ENCODE measurements at regions not wholly inside any gene's neighbourhood (a gene's known extent, or its start where the extent isn't known, plus 50 kb on each side); places are given as distances from the start of the nearest gene placed in this dataset.

DNA sequence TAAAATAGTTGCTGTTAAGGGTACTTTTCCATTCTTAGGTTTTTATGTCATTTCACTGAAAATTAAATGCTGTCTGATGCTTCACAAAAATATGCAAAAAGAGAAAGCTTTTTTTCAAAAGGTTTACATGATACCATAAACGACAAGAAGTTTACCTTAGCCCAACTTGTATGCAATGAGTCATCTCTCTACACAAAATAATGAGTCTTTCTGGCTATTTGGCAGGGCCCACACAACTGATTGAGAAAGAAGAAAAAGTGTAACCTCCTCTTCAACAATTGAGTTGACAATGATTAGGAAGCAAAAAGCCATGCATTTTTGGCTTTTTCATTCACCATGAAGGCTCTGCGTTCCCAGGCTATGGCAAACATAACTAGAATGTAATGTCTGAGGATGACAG is 165.4 kb upstream of the CPNE8 start:
- CTCF ChIA-PET = no interaction called here
- no peak for DNase-seq
- Mint-ChIP-seq H3K27ac (ENCODE audit: unreplicated experiment) (no peak overlapping the region), H3K36me3 (ENCODE audit: insufficient read depth, unreplicated experiment) (no peaks in the 10 kb centered on the region), H3K4me1 (ENCODE audit: low read depth, unreplicated experiment) (no peaks in the 10 kb centered on the region), H3K4me3 (ENCODE audit: low read depth, unreplicated experiment) (no peak overlapping the region), H3K9me3 (ENCODE audit: low read depth, unreplicated experiment) (no peaks in the 10 kb centered on the region), H3K27me3 (ENCODE audit: unreplicated experiment) (no peaks in the 10 kb centered on the region)
- TF ChIP-seq, protein P1, sequence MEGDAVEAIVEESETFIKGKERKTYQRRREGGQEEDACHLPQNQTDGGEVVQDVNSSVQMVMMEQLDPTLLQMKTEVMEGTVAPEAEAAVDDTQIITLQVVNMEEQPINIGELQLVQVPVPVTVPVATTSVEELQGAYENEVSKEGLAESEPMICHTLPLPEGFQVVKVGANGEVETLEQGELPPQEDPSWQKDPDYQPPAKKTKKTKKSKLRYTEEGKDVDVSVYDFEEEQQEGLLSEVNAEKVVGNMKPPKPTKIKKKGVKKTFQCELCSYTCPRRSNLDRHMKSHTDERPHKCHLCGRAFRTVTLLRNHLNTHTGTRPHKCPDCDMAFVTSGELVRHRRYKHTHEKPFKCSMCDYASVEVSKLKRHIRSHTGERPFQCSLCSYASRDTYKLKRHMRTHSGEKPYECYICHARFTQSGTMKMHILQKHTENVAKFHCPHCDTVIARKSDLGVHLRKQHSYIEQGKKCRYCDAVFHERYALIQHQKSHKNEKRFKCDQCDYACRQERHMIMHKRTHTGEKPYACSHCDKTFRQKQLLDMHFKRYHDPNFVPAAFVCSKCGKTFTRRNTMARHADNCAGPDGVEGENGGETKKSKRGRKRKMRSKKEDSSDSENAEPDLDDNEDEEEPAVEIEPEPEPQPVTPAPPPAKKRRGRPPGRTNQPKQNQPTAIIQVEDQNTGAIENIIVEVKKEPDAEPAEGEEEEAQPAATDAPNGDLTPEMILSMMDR (IDR thresholded peaks at IDR 0.05; ENCODE audit: unreplicated experiment) = no peak
- no TSS peak for BruUV-seq (replicated peaks)
- intact Hi-C loops (cut with micrococcal nuclease; ENCODE audit: unreplicated experiment) = no loop called here

DNA sequence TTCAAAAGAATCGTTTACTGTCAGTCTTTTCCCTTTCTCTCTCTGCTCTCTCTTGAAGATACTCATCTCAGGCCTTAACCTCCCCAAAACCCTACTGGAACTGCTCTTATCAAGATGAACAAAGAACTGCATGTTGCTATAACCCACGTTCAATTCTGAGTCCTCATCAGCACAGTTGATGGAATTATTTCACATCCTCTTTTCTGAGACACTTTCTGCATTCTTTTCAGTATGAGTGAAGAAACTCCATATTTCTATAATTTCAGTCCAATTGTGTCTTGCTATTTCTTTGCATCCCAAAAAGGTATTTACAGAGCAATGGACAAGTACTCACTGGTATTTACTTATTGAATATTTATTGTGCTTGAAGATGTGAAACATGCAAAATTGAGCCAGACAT is 160.1 kb upstream of the CPNE8 start:
- DNase-seq = no peak
- H3K36me3 Mint-ChIP-seq (ENCODE audit: insufficient read depth, unreplicated experiment) = no peaks in the 10 kb centered on the region
- intact Hi-C loops (cut with micrococcal nuclease; ENCODE audit: unreplicated experiment) = no loop called here
- no peaks in the 10 kb centered on the region for H3K4me1 Mint-ChIP-seq (ENCODE audit: low read depth, unreplicated experiment)
- no peaks in the 10 kb centered on the region for H3K27me3 Mint-ChIP-seq (ENCODE audit: unreplicated experiment)
- no TSS peak for BruUV-seq (replicated peaks)
- CTCF ChIA-PET = no interaction called here
- TF ChIP-seq, protein P1 (IDR thresholded peaks at IDR 0.05; ENCODE audit: unreplicated experiment) = no peak
- no peak overlapping the region for H3K27ac Mint-ChIP-seq (ENCODE audit: unreplicated experiment)
- no peak overlapping the region for H3K4me3 Mint-ChIP-seq (ENCODE audit: low read depth, unreplicated experiment)
- no peaks in the 10 kb centered on the region for H3K9me3 Mint-ChIP-seq (ENCODE audit: low read depth, unreplicated experiment)

- no peaks in the 10 kb centered on the region for H3K4me1 Mint-ChIP-seq (ENCODE audit: low read depth, unreplicated experiment)
- H3K9me3 Mint-ChIP-seq (ENCODE audit: low read depth, unreplicated experiment) = no peaks in the 10 kb centered on the region
- intact Hi-C loops (cut with micrococcal nuclease; ENCODE audit: unreplicated experiment) = no loop called here
- BruUV-seq (replicated peaks) = no TSS peak
- CTCF ChIA-PET = no interaction called here
- peak overlapping the region; percentile 25 for H3K27ac Mint-ChIP-seq (ENCODE audit: unreplicated experiment)
- no peaks in the 10 kb centered on the region for H3K27me3 Mint-ChIP-seq (ENCODE audit: unreplicated experiment)
- DNase-seq = no peak
- no peak overlapping the region for H3K4me3 Mint-ChIP-seq (ENCODE audit: low read depth, unreplicated experiment)
- TF ChIP-seq, protein P1 (IDR thresholded peaks at IDR 0.05; ENCODE audit: unreplicated experiment) = no peak
- H3K36me3 Mint-ChIP-seq (ENCODE audit: insufficient read depth, unreplicated experiment) = no peaks in the 10 kb centered on the region
Measured at GRCh38 chr12:39064708-39065107, 159.3 kb upstream of the CPNE8 start.

- Mint-ChIP-seq H3K4me3 (ENCODE audit: low read depth, unreplicated experiment) (no peak overlapping the region), H3K9me3 (ENCODE audit: low read depth, unreplicated experiment) (no peaks in the 10 kb centered on the region), H3K27ac (ENCODE audit: unreplicated experiment) (no peak overlapping the region), H3K27me3 (ENCODE audit: unreplicated experiment) (no peaks in the 10 kb centered on the region), H3K36me3 (ENCODE audit: insufficient read depth, unreplicated experiment) (no peaks in the 10 kb centered on the region), H3K4me1 (ENCODE audit: low read depth, unreplicated experiment) (no peaks in the 10 kb centered on the region)
- TF ChIP-seq, protein P1 (IDR thresholded peaks at IDR 0.05; ENCODE audit: unreplicated experiment) = no peak
- CTCF ChIA-PET = no interaction called here
- BruUV-seq (replicated peaks) = no TSS peak
- no peak for DNase-seq
- intact Hi-C loops (cut with micrococcal nuclease; ENCODE audit: unreplicated experiment) = no loop called here
Measured at GRCh38 chr12:39062266-39062996, 157.0 kb upstream of the CPNE8 start.

Data from Calu3 (cell line).